HG02759 (cell line): ENCODE measurements at regions not wholly inside any gene's neighbourhood (a gene's known extent, or its start where the extent isn't known, plus 50 kb on each side); places are given as distances from the start of the nearest gene placed in this dataset.
"Not testable (repeated sequence)": the region's sequence is repeated elsewhere in the genome, so short reads cannot be mapped to it uniquely, and the experiment has no call there.

ENCODE experiments used
- ATAC-seq: cut with Tn5 transposase; IDR thresholded peaks from one replicate; pipeline ENCODE4 v1.9.1; 2021; ENCODE audit warnings: mild to moderate bottlenecking, moderate library complexity; ENCODE audit not compliant: unreplicated experiment

DNA sequence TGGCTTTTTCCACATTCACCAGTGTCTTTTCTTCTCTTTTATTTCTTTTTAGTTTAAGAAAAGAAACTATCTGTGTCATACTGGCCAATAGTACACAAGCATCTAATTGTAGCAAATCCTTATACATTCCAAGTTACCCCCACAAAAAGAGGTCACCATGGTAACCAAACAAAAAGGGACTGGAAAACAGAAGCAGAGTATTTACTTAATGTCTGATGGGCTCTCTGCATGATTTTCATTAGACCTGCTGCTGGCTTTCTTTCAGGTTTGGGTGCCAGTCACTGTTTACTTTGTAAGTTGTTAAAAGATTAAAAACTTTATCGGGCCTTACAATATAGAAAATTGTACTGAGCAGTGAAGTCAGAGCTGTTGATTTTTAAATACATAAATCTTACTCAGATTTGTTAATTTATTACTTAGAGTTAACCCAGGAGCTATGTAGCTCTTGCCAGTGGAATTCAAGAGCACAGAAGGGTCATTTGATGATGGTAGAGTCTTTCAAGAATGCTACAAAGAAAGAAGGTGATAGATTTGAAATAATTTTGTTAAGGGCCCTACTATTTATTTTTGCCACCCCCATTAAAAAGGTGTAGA is 123.9 kb downstream of the BRMS1L start:
- ATAC-seq, result no peak

DNA sequence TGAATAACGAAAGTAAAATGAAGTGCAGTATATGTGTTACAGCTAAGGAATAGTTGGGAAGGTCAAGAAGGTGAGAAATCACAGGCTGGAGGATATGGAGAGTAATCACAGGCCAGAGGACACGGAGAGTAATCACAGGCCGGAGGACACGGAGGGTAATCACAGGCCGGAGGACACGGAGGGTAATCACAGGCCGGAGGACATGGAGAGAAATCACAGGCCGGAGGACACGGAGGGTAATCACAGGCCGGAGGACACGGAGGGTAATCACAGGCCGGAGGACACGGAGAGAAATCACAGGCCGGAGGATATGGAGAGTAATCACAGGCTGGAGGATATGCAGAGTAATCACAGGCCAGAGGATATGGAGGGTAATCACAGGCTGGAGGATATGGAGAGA is 121.8 kb downstream of the BRMS1L start:
- not testable (repeated sequence) for ATAC-seq

DNA sequence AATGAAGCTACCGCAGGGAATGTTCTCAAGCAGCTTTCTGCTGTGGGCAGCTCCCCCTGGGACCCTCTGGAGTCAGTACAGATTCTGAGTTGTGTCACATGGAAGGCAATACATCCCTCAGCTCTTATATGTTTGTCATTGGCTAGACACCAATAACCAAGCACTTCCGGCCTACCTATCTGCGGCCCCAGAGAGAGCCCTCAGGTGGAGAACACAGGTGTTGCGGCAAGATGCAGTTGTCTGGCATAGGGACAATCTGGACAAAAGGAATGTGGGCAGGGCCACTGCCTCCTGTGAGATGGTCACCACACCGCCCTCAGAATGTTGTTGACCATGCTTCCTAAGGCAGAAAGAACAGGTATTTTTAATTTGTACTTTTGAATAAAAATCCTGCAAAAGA is 118.7 kb downstream of the BRMS1L start:
- peak; percentile 59 for ATAC-seq

DNA sequence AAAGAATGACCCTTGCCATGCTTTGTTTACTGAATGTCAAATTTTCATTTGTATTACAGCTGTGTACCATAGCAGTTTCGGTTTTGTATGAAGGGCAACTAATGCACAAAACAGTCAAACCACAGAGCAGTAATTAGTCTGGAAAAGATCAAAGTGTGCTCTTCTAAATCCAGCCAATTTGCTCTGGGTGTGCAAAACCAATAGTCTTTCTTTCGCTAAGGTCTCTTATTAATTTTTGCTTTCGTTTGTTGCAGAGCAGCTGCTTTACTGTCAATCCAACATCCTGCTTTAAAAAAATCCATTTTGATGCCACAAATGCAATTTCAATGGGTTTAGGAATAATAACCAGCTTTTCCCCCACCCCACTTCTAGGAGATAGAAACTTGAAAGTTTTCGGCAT is 114.2 kb downstream of the BRMS1L start:
- peak; percentile 82 for ATAC-seq

DNA sequence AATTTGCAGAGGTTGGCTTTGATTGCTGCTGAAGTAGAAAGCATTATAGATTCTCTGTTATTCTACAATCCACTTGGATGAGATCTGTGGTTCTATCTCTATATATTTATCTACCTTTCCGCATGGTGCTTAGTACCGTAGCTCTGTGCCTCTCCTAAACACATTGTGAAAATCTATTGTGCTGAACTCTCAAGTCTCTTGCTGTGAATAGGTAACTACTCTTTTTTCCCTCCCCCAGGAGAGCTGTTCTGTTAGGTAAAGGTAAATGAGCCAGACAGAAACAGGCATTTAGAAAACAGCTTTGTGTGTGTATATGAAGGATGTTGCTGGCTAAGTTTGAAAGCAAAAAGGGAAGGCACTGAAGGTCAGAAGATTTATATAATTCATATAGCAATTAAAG is 112.6 kb downstream of the BRMS1L start:
- no peak for ATAC-seq

DNA sequence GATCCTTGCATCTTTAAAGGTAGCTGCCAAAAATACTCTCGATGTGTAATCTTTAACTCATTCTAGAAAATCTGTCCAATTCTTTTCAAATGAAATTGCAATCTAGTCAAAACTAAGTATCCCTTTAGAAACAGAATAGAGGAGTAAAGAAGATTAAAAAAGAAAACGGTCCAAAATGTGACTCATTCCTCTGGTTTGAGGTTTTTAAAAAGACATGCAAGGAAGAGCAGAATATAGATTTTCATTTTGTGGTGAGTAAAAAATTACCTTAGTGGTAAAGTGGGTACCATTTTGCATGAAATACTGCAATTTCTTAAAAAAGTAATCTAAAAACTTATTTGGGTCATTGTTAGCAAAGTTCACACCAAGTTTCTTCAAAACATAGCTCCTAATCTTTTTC is 108.4 kb downstream of the BRMS1L start:
- ATAC-seq, result peak; percentile 74

DNA sequence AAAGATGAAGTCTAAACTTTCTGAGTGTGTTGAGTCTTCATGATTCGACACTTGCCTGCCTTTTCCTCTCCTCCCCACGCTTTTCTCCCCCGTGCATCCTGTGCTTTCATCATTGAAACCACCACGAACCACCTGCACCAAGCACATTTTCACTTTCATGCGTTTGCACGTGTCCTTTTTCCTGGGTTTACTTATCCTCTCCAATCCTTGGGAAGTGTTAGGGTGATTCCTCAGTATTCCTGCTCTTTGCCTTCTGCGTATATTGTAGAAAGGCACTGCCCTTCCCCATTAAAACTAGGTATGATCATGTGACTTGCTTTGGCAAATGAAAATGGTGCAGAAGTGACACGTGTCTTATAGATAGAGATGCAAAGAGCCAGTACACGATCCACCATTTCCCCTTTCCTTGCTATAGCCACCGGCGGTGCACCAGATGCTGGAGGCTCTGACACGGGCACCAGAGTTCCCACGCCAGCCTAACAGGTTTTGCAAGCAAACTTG is 106.6 kb downstream of the BRMS1L start:
- ATAC-seq, result peak; percentile 71

DNA sequence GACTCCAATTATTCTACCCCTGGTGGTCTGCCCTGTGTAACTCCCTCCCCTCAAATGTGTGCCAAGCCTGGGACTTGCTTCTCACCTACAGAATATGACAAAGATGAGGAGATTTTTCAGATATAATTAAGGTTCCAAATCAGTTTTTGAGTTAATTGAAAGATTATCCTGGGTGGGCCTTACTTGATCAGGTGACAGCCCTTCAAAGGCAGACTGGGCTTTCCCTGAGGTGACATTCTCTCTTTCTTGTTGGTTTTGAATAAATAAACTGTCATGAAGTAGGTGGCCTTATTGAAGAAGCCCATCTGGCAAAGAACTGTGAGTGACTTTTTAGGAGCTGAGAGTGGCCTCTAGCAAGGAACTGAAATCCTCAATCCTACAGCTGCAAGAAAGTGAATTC is 106.0 kb downstream of the BRMS1L start:
- ATAC-seq, result peak; percentile 18

DNA sequence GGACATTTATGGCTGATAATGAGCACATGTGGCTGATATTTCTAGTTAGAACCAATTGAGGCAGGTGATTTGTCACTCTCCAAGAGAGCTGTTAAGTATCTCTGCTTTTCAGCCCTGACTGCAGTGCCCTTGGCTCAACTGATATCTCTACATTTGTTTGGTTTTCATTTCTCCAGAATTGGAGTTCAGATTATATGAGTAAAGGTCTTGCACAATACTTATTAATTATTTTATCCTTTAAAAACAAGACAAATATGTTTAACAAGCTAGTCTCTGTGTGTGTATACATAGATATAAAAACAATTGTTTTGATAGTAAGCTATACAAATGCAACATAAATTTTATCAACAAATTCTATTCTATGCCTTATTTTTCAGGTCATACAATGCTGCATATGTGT is 105.2 kb downstream of the BRMS1L start:
- ATAC-seq, result no peak

DNA sequence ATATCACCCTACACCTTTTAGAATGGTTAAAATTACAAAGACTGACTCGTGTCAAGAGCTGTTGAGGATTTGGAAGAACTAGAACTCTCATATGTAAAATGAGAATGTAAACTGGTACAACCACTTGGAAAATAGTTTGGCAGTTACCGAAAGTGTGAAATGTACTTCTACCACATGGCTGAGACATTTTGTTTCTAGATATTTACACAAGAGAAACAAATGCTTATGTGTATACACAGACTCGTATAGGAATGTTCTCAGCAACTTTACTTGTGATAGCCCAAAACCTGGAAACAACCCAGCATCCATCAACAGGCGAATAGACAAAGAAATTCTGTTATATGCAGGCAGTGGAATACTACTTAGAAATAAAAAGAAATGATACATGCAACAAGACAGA is 103.0 kb downstream of the BRMS1L start:
- ATAC-seq, result no peak

DNA sequence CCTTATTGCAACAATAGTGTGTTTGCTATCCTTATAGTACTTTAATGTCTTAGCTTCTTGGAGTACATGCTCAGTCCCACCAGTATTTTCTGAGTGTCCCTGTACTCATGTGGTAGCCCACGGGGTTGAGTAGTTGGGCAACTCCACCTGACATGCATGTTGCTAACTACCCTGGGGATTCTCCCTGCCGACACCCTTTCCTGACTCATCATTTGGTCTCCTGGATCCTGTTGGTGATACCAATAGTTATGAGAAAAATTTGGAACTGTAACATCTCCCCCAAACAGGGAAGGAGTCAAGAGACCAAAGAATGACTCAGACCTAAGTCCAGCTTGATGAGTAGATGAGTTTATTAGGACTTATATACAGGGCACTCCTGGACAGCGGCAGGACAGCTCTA is 101.6 kb downstream of the BRMS1L start:
- no peak for ATAC-seq

DNA sequence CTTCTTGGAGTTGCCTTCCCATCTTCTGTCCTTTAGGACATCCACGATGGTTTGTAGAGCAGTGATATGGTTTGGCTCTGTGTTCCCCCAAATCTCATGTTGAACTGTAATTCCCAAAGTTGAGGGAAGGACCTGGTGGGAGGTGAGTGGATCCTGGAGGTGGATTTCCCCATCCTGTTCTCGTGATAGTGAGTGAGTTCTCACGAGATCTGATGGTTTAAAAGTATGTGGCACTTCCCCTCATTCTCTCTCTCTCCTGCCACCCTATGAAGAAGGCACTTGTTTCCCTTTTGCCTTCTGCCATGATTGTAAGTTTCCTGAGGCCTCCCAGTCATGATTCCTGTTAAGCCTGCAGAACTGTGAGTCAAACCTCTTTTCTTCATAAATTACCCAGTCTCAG is 99.2 kb downstream of the BRMS1L start:
- ATAC-seq, result no peak

DNA sequence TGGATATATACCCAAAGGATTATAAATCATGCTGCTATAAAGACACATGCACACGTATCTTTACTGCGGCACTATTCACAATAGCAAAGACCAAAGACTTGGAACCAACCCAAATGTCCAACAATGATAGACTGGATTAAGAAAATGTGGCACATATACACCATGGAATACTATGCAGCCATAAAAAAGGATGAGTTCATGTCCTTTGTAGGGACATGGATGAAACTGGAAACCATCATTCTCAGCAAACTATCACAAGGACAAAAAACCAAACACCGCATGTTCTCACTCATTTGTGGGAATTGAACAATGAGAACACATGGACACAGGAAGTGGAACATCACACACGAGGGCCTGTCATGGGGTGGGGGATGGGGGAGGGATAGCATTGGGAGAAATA is 96.5 kb downstream of the BRMS1L start:
- ATAC-seq, result not testable (repeated sequence)

DNA sequence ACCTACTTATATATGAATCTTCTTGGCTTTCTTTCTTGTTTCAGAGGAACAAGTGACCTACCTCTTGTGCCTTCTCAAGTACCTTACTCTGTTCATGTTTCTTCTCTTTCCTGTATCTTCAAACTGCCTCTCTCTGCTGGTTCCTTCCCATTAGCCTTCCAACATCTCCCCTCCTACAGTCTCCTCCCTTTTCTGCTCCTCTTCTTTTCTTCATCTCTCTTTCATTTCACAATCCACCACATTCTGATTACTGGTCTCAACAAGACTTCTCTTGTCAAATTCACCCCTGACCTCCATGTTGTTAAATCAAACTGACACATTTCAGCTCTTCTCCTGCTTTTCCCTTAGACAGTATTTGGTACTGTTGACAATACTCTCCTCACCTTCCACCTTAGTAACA is 95.6 kb downstream of the BRMS1L start:
- ATAC-seq, result no peak
